ENCODE measurements at regions not wholly inside any gene's neighbourhood (a gene's known extent, or its start where the extent isn't known, plus 50 kb on each side); places are given as distances from the start of the nearest gene placed in this dataset.

DNA sequence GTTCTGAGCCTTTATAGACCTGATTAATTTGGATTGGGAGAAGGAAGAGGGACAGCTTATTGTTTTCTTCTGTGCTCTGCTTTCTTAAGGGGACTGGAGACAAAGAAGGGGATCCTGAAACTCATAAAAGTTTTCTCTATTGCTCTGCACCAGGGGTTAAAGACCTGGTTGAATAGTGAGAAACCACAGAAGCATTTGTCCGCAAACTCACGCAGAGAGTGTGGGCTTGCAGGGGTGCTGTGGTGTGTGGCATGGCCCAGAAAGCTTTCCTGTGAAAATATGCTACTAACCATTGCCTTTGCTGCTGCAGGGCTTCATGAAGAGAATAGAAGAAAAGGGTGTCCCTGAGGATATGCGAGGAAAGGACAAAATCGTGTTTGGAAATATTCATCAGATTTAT, 73.1 kb upstream of the UMPS start:
- no peak for TF ChIP-seq EZH2 (IDR thresholded peaks at IDR 0.05; ENCODE audit: borderline replicate concordance, low read length)
- TF ChIP-seq, protein P1, sequence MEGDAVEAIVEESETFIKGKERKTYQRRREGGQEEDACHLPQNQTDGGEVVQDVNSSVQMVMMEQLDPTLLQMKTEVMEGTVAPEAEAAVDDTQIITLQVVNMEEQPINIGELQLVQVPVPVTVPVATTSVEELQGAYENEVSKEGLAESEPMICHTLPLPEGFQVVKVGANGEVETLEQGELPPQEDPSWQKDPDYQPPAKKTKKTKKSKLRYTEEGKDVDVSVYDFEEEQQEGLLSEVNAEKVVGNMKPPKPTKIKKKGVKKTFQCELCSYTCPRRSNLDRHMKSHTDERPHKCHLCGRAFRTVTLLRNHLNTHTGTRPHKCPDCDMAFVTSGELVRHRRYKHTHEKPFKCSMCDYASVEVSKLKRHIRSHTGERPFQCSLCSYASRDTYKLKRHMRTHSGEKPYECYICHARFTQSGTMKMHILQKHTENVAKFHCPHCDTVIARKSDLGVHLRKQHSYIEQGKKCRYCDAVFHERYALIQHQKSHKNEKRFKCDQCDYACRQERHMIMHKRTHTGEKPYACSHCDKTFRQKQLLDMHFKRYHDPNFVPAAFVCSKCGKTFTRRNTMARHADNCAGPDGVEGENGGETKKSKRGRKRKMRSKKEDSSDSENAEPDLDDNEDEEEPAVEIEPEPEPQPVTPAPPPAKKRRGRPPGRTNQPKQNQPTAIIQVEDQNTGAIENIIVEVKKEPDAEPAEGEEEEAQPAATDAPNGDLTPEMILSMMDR (IDR thresholded peaks at IDR 0.05; ENCODE audit: low read length) = no peak
